Fibroblast of peridontal ligament (primary cell): ENCODE measurements at regions not wholly inside any gene's neighbourhood (a gene's known extent, or its start where the extent isn't known, plus 50 kb on each side); places are given as distances from the start of the nearest gene placed in this dataset.

Experiments
- DNase-seq: peaks from one replicate; pipeline ENCODE4 v3.0.0-alpha.2; 2010; ENCODE audit errors: extremely low read depth

DNA sequence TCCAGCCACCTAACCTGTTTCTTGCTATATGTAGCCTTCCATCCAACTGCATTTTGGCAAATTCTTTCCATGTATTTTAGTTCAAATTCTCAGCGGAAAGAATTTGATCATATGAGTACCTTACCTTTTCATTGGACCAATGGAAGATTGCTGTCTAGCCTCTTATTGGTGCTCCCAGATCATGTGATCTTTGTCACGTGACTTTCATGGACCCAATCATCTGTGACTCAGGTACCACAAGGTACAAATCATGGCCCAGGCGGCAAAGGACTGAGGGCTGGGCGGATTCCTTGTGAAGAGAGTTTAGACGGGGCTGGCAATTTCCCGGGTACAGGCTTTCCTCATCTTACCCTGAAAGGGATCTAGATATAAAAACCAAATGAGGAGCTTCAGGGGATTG is 85.9 kb upstream of the TBX20 start:
- DNase-seq = no peak

- DNase-seq = no peak
Measured at GRCh38 chr7:35336444-35336843, 82.5 kb upstream of the TBX20 start.

DNA sequence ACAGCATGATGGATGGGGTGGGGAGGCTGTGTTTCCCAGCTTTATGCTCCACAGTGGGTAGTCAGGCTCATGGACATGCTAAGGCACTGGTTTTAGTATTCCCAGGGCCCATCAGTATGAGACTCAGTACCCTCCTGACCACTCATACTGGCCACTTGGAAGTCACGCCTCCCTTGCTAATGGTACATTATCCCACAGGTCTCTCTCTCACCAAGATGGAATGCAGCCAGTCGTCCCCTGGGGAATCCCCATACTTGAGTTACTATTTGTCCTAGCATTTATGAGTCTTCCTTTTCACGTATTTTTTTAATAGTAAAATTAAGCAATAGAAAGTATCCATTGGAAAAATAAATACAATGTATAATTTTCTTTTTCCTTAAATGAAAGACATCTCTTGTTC is 80.6 kb upstream of the TBX20 start:
- no peak for DNase-seq

- no peak for DNase-seq
Measured at GRCh38 chr7:35333265-35333664, 79.4 kb upstream of the TBX20 start.

GRCh38 chr7:35331730-35332678 is 78.1 kb upstream of the TBX20 start:
- DNase-seq = no peak

GRCh38 chr7:35329026-35329425 is 75.1 kb upstream of the TBX20 start:
- DNase-seq = no peak

GRCh38 chr7:35319606-35320005 is 65.7 kb upstream of the TBX20 start:
- DNase-seq = no peak

DNA sequence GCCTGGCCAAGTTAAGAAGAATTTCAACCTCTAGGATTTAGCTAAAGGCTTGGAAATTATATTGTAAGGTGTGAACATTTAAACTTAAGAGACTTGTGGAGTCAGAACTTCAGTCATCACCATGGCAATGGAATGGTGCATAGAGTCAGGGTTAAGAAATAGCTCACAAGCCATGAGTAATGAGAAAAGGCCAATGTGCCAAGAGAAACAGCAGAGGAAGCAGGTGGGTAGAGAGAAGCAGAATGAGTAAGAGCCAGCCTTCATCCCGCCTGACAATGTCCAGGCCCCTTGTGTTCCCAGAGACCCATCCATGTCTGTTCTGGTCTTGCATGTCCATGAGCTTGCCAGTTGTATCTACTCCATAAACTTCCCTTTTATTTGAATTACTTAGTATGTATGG is 62.6 kb upstream of the TBX20 start:
- DNase-seq = no peak

GRCh38 chr7:35315517-35315916 is 61.6 kb upstream of the TBX20 start:
- no peak for DNase-seq

DNA sequence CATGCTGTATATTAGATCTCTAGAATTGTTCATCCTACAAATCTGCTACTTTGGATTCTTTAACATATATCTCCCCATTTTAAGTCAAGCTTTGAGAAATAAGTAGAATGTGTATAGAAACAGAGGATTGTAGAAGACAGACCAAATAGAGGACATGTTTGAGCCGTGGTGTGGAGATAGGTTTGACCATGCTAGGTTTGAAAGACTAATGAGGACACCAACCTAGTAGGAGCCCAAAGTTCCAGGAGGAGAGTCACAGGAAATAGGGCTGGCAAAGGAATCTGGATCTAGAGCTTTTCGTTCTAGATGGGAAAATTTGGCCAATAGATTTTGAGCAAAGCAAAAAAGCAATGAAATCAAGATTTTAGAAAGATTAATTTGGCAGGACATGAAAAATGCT is 60.5 kb upstream of the TBX20 start:
- no peak for DNase-seq

DNA sequence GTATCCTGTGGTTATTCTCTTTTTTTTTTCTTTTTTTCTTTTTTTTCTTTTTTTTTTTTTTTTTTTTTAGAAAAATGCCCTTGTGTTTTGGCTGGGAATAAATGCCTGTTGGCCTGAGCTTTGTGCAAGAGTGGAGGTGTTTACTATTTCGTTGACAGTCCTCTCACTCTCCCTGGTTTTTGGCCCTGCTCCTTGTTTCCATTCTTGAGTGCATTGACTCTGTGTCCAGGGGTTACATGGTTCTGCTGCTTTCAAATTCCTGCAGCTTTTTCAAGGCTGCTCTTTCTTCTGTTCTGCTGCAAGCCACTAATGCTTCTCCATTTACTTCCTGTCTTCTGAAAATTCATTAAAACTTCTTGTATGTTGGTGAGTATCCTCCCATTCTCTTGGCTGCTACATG is 59.7 kb upstream of the TBX20 start:
- no peak for DNase-seq
